Natural killer cell (primary cell): ENCODE measurements at regions not wholly inside any gene's neighbourhood (a gene's known extent, or its start where the extent isn't known, plus 50 kb on each side); places are given as distances from the start of the nearest gene placed in this dataset.

ENCODE experiments used
- ATAC-seq, 3 donors: fragments of 150-1000 bp in 2 of 3; fragments of 200-7000 bp in 1 of 3; cut with Tn5 transposase; 1 replicate in 1 of 3; 2 replicates in 2 of 3; pipeline ENCODE4 v1.10.0; 2021; ENCODE audit warnings: mild to moderate bottlenecking in 2 of 3, moderate library complexity in 2 of 3
- DNase-seq, 2 donors: peaks; one replicate each; pipeline versions ENCODE4 v3.0.0 to v3.0.0-alpha.2; 2013 to 2021; ENCODE audit warnings: mixed read lengths in 1 of 2
- H3K27ac ChIP-seq: one replicate; pipeline ENCODE4 v1.5.1; 2013; ENCODE audit warnings: mild to moderate bottlenecking, low read length
- H3K27me3 ChIP-seq: one replicate; pipeline ENCODE4 v1.6.1; 2013; ENCODE audit warnings: low read length; ENCODE audit not compliant: control insufficient read depth, insufficient read depth
- H3K36me3 ChIP-seq: one replicate; pipeline ENCODE4 v1.6.1; 2013; ENCODE audit warnings: low read length; ENCODE audit not compliant: control insufficient read depth, insufficient read depth
- H3K4me1 ChIP-seq: one replicate; pipeline ENCODE4 v1.6.1; 2013; ENCODE audit warnings: low read length; ENCODE audit not compliant: control insufficient read depth, insufficient read depth
- H3K4me3 ChIP-seq: one replicate; pipeline ENCODE4 v1.5.1; 2013; ENCODE audit warnings: low read length
- H3K9me3 ChIP-seq: one replicate; pipeline ENCODE4 v1.6.1; 2013; ENCODE audit warnings: low read length; ENCODE audit not compliant: control insufficient read depth, insufficient read depth
- H3K27ac Mint-ChIP-seq, 2 donors: one replicate each; pipeline ENCODE4 v1.8.0; 2022; ENCODE audit warnings: mild to moderate bottlenecking in 2 of 2, mixed read lengths in 2 of 2, moderate library complexity in 1 of 2
- H3K27me3 Mint-ChIP-seq, 2 donors: one replicate each; pipeline ENCODE4 v1.8.0; 2022; ENCODE audit warnings: low read depth in 2 of 2, mixed read lengths in 2 of 2
- H3K36me3 Mint-ChIP-seq: one replicate; pipeline ENCODE4 v1.8.0; 2022; ENCODE audit warnings: mixed read lengths
- H3K4me1 Mint-ChIP-seq, 2 donors: one replicate each; pipeline ENCODE4 v1.8.0; 2022; ENCODE audit warnings: mixed read lengths in 2 of 2
- H3K4me3 Mint-ChIP-seq: one replicate; pipeline ENCODE4 v1.8.0; 2022; ENCODE audit warnings: mild to moderate bottlenecking, moderate library complexity, mixed read lengths
- H3K9me3 Mint-ChIP-seq, 2 donors: one replicate each; pipeline ENCODE4 v1.8.0; 2022; ENCODE audit warnings: mixed read lengths in 2 of 2
- WGBS: methylation state at CpG from one replicate; pipeline ENCODE4 v1.1.7; 2013; ENCODE audit warnings: missing lambda C conversion rate; ENCODE audit not compliant: insufficient coverage; 5-methylcytosine and 5-hydroxymethylcytosine counted together
- intact Hi-C: fragments of 100-400 bp; cut with micrococcal nuclease; formaldehyde crosslinking; loops from one replicate; pipeline ENCODE4 v1.14.2; 2022
- TF ChIP-seq, protein P1 (sequence below): fragments of 200-600 bp; IDR thresholded peaks from one replicate; pipeline ENCODE4 v1.8.0; 2022; ENCODE audit warnings: antibody characterized with exemption

DNA sequence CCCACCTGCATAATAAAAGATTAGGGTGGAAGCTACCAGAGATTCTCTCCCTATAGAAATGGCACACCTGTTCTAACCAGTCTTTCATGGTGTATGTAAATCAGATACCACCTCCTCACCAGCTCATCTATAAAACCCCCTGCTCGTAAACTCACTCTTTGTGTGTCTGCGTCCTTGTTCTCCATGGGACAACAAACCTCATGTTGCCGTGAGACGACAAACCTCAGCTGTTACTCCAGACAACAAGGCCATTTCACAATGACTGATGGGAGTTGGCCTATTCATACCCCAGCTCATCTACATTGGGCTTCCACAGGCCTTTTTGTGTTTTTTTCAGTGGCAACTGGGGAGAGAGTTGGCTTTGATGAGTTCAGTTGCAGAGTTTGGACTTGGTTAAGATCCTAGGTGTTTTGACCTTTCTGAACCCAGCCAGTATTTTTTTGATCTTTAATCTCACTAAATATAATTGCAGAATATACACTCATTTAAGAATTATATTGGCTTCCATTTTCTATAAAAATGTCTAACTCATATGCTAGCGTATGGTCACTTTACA is 96.6 kb upstream of the LRIG1 start:
- TF ChIP-seq, protein P1, sequence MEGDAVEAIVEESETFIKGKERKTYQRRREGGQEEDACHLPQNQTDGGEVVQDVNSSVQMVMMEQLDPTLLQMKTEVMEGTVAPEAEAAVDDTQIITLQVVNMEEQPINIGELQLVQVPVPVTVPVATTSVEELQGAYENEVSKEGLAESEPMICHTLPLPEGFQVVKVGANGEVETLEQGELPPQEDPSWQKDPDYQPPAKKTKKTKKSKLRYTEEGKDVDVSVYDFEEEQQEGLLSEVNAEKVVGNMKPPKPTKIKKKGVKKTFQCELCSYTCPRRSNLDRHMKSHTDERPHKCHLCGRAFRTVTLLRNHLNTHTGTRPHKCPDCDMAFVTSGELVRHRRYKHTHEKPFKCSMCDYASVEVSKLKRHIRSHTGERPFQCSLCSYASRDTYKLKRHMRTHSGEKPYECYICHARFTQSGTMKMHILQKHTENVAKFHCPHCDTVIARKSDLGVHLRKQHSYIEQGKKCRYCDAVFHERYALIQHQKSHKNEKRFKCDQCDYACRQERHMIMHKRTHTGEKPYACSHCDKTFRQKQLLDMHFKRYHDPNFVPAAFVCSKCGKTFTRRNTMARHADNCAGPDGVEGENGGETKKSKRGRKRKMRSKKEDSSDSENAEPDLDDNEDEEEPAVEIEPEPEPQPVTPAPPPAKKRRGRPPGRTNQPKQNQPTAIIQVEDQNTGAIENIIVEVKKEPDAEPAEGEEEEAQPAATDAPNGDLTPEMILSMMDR: no peak
- Mint-ChIP-seq H3K4me1 (no peaks in the 10 kb centered on the region), H3K27ac (no peak overlapping the region), H3K9me3 (no peaks in the 10 kb centered on the region), H3K27me3 (peaks cover 22 to 60% of the 10 kb centered on the region in 2 donors), H3K4me3 (no peak overlapping the region), H3K36me3 (no peaks in the 10 kb centered on the region)
- peaks cover 10% of the 10 kb centered on the region for H3K27me3 ChIP-seq
- no peak overlapping the region for H3K4me3 ChIP-seq
- no peaks in the 10 kb centered on the region for H3K4me1 ChIP-seq
- WGBS: 95% methylated on average over 5 of the region's 5 CpGs
- DNase-seq (no peak), ATAC-seq (no peak)
- no peak overlapping the region for H3K27ac ChIP-seq
- no peaks in the 10 kb centered on the region for H3K36me3 ChIP-seq
- intact Hi-C loops: no loop called here
- H3K9me3 ChIP-seq: no peaks in the 10 kb centered on the region

DNA sequence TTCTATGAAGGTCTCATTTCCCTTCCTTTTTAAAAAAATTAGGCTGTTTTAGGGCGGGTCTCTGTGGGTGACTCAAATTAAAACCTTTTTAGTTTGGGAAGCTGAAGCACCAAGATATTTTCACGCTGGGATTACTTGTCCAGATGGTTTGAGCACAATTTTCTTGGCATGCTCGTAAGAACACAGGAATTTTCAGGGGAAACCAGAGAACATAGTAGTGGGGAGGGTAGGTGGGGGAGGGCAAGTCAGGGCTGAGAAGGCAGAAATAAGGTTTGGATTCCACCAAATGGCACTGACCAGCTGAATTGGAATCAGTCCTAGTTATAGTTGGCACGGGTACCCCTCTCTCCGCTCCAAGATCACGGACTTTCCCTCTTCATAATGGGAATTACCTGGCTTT is 97.3 kb upstream of the LRIG1 start:
- Mint-ChIP-seq H3K27ac (no peak overlapping the region), H3K36me3 (no peaks in the 10 kb centered on the region), H3K4me3 (no peak overlapping the region), H3K27me3 (peaks cover 23 to 67% of the 10 kb centered on the region in 2 donors), H3K9me3 (no peaks in the 10 kb centered on the region), H3K4me1 (no peaks in the 10 kb centered on the region)
- Histone ChIP-seq H3K27me3 (peaks cover 9% of the 10 kb centered on the region), H3K9me3 (no peaks in the 10 kb centered on the region), H3K36me3 (no peaks in the 10 kb centered on the region), H3K4me1 (no peaks in the 10 kb centered on the region), H3K27ac (no peak overlapping the region), H3K4me3 (no peak overlapping the region)
- no peak for ATAC-seq
- DNase-seq: no peak
- TF ChIP-seq, protein P1: no peak
- WGBS: 86% methylated on average over 6 of the region's 6 CpGs
- intact Hi-C loops: no loop called here

DNA sequence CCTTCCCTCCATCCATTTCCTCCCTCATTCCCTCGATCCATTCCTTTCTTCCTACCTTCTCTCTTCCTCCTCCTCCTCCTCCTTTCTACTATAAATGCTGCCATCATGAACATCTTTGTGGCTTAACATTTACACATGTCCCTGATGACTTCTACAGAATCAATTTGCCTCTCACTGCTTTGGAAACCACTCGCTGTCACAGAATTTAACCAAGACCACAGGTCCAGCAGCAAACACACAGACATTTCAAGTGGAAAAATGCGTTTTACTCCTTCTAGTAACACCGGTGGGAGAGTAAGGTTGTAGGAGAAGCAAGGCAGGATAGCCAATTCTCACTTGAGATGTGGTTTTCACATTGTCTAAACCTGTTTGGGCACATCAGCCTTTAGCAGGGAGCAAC is 101.4 kb upstream of the LRIG1 start:
- Histone ChIP-seq H3K4me3 (no peak overlapping the region), H3K36me3 (no peaks in the 10 kb centered on the region), H3K27me3 (peaks cover 12% of the 10 kb centered on the region), H3K27ac (no peak overlapping the region), H3K9me3 (no peaks in the 10 kb centered on the region), H3K4me1 (no peaks in the 10 kb centered on the region)
- intact Hi-C loops: no loop called here
- Mint-ChIP-seq H3K4me3 (no peak overlapping the region), H3K27me3 (peaks cover 20 to 73% of the 10 kb centered on the region in 2 donors), H3K27ac (no peak overlapping the region), H3K9me3 (no peaks in the 10 kb centered on the region), H3K36me3 (no peaks in the 10 kb centered on the region), H3K4me1 (no peaks in the 10 kb centered on the region)
- DNase-seq (no peak), ATAC-seq (no peak)
- WGBS: 76% methylated on average over 4 of the region's 4 CpGs
- TF ChIP-seq, protein P1: no peak

DNA sequence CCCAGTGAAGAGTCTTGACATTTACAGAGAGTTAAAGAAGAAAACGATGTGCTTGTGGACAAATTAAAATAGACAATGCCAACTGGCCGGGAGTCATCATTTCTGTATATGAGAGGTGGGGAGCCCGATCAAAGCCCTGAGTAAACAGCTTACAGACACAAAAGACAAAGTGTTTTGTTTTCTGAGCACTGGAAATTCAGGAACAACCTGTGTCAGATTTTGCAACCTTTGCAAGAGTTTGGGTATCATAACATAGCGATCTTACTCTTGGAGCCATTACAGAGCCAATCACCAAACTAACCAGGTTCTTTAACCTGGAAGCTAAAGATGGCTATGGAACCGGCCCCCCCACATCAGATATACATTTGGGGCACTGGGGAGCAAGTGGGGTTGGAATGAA is 101.9 kb upstream of the LRIG1 start:
- H3K27ac Mint-ChIP-seq: no peak overlapping the region
- H3K27me3 ChIP-seq: peaks cover 12% of the 10 kb centered on the region
- DNase-seq (no peak), ATAC-seq (no peak)
- TF ChIP-seq, protein P1: no peak
- H3K36me3 ChIP-seq: no peaks in the 10 kb centered on the region
- no peak overlapping the region for H3K27ac ChIP-seq
- no peak overlapping the region for H3K4me3 ChIP-seq
- no peaks in the 10 kb centered on the region for H3K4me1 Mint-ChIP-seq
- 83% methylated on average over 4 of the region's 5 CpGs for WGBS
- no peaks in the 10 kb centered on the region for H3K36me3 Mint-ChIP-seq
- no peak overlapping the region for H3K4me3 Mint-ChIP-seq
- H3K9me3 ChIP-seq: no peaks in the 10 kb centered on the region
- no peaks in the 10 kb centered on the region for H3K9me3 Mint-ChIP-seq
- intact Hi-C loops: no loop called here
- H3K4me1 ChIP-seq: no peaks in the 10 kb centered on the region
- peaks cover 18 to 69% of the 10 kb centered on the region in 2 donors for H3K27me3 Mint-ChIP-seq
